ENCODE measurements at regions not wholly inside any gene's neighbourhood (a gene's known extent, or its start where the extent isn't known, plus 50 kb on each side); places are given as distances from the start of the nearest gene placed in this dataset.
"Not testable (repeated sequence)": the region's sequence is repeated elsewhere in the genome, so short reads cannot be mapped to it uniquely, and the experiment has no call there.

DNA sequence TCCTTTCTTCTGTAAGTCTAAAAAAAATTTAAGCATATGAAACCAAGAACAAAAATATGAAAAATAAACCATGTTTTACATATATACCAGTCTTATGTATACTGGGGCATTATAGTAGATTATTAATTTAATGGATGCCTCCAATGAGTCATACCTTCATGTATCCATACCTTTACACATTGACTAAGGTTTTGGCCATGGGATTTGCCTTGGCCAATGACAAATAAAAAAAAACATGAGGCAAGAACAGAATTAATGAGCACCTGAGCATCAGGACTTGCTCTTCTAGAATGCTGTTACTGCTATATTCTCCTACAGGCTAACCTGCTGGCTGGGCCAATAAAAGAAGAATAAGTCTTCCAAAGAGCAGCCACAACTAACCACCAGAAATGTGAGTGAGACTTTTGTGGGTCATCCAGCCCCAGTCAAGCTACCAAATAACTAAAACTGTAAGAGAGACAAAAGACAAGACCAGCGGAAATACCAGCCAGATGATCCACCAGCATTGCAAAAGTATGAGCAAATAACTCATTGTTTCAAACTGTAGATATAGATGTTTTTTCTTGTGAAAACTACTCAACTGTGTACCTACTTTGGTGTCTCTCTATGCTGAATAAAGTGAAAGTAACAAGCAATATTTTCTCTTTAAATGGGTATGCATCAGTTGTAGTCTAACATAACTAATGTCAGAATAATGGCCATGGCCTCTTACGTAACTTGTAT, 749.6 kb upstream of the VRK2 start:
- DNase-seq (ENCODE audit: low spot score): no peak

DNA sequence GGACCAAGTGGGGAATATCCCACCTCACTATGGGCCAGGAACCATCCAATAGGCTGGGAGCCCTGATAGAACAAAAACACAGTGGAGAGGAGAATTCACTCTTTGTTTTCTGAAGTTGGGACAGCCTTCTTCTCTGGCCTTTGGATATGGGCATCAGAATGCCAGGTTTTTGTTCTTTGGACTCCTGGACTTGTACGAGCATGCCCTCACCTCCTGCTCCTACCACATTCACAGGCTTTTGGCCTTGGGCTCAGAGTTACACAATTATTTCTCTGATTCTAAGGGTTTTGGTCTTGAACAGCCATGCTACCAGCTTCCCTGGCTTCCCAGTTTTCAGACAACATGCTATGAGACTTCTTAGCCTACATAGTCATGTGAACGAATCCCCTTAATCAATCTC, 732.9 kb upstream of the VRK2 start:
- DNase-seq (ENCODE audit: low spot score): no peak

DNA sequence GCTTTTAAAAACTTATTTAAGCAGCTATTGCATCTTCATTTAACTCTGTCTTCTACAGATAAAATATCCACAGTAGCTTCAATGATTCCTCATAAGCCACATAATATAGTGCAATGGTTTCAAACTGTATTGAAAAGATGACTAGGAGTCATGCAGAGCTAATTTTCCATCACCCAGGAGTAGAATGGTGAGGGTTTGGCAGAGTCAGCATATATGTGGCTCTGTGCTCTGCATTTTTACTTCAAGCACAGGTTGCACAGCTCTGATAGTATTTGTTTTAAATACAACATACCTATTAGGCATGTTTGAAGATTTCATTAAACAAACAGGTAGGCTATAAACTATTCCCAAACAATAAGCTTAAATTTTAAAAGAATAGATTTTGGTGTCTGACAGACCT, 731.9 kb upstream of the VRK2 start:
- no peak for DNase-seq (ENCODE audit: low spot score)

DNA sequence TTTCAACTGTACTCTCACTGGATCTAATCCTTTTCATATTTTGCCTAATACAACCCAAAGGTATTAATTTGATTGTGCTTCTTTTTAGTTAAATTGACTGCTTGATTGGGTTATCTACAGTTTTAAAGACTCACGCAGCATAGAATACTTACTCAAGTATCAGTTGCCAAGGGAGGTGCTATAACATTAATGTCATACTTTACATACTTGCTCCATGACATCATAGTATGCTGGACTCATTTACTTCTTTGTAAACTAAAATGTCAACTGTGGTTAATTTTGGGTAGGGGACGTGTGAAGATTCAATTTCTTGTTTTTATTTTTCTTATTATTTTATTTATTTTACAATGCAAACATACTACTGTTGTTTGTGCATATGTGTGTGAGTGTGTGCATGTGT, 716.2 kb upstream of the VRK2 start:
- no peak for DNase-seq (ENCODE audit: low spot score)

DNA sequence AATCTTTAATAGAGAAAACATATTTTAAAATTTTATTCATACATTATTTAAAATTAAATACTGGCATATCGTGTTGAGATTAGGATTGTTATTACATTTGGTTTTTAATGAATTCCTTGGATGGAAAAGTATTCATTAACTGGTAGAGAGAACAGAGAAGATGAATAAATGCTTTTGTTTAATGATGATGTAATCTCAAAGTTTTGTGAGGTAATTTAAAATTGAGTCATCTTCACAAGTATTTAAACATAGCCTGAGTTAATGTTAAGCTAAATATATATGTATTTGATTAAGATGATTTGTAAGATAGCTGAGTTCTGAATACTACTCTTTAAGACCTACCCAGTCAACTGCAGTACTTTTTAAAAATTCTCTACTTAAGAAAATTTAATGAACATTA, 713.4 kb upstream of the VRK2 start:
- DNase-seq (ENCODE audit: low spot score): no peak

DNA sequence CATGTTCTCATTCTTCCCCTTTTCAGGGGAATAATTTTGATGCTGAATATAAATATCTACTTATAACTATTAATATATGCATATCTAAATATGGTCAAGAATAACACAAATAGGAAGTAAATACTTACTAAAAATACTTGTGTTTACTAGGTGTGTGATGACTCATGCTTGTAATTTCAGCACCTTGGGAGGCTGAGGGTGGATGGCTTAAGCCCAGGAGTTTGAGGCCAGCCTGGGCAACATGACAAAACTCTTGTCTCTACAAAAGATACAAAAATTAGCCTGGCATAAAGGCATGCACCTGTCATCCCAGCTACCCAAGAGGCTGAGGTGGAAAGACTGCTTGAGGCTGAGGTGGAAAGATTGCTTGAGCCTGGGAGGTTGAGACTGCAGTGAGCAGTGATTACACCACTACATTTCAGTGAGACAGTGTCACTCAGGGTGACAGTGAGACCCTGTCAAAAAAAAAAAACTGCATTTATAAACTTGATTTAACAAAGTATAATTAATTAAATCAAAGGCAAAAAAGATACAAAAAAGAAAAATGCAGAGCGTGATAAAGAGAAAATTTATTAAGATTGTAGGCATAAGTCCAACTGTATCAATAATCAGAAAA, 703.1 kb upstream of the VRK2 start:
- DNase-seq (ENCODE audit: low spot score): no peak

DNA sequence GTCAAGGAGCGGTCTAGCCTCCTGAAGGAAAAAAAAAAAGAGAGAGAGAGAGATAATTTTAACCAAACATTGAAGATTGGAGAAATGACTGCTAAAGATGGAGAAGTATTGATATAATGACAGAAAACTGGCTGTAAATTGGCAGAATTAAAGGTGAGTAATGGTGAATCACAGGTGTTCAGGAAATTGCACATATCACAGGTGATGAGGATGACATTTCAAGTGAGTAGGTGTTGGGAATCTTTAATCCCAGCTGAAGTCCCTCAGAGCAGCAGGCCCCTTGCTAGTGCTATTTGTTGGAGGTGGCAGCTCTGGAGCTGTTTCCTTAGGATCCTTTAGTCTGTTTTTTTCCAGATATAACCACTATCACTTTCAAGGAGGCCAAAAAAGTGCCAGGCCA, 678.4 kb upstream of the VRK2 start:
- no peak for DNase-seq (ENCODE audit: low spot score)

DNA sequence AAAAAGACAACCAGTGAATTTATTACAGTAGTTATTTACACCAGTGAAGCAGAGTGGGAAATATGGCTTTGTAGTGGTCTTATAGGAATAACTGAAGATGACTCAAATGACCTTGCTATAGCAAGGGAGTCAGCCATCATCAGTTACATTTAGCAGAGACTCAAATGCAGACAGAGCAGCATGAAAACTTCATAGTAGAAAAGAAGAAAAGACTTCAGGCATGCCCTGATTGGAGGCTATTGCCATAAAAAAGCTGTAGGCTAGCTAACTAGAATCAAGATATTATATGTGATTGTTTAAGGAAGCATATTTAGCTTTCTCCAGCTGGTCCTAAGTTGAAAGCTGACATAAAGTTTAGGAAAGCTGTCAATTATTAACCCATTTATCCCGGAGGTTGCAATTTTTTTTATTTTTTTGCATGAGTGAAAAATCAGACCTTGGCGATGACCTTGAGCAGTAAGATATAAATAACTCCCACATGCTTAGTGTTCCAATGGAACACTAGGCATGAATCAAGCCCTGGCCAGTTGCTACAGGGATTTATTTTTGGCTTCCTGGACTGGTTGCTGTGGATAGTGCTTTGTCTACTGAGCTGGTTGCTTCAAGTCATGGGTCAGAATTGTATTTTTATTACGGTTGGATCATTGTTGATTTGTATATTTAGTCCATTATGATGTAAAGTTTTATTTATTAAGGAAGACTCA, 675.6 kb upstream of the VRK2 start:
- no peak for DNase-seq (ENCODE audit: low spot score)

DNA sequence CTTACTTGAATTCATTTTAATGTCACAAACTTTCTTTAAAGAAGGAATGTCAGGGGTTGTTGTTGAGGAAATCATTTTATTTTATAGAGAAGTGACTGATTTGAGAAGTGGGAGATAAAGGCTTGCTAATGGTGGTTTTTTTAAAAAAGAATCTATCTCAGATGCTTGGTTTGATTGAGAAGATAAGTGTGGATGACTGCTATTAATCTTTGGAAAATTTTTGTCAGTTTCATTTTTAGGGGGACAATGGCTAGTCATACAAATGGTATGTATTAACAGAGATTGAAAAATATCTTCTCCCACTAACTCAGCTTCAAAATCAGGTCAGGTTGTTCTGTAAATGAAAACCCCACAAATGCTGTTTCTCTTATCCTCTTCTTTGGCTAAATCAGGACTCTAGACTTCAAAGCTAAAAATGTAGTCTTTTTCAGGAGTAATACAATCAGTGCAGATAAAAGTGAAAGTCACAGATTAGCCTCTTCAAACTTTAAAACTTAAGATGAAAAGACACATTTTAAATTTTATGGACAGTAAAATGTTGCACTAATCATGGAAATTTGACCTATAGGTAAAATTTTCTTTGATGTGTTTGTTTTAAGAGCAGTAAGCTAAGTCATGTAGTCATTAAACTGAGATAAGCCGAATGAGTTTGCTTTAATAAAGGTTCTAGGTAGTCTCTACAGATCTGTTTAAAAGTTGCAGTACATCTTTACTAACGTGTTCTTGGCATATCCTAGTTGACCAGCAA, 674.2 kb upstream of the VRK2 start:
- no peak for DNase-seq (ENCODE audit: low spot score)

DNA sequence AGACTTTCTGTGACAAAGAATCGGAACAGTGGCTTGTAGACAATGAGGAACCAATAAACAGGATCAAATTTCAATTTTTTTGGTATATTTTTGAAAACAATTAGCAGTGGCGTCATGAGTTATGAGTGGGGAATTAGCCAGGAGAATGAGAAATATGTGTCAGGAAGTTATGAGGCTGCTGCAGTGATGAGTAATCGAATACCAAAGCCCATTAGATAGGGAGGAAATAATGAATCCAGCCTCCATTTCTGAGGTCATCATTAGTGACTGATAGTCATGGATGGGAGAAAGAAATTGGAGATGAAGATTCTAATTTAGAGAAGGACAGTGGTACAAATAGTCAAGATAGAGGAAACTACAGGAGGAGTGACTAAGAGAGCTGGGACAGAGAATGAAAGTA, 673.1 kb upstream of the VRK2 start:
- DNase-seq (ENCODE audit: low spot score): no peak

DNA sequence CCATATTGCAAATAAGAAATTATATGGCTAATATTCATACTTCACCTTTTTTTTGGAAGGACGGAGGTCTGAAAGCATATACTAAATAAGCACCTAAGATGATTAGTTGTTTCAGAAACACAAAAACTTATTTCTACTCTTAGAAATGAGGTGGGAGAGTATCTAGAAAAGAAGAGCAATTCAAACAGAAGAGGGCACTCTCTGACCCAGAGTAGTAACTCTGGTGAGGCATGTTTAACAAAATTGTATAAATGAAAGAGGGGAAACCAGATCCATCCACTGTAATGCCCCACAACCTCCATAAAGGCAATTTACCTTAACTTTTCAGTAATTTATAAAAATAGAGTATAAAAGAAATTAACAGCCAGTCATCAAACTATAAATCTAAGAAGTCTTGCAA, 669.6 kb upstream of the VRK2 start:
- no peak for DNase-seq (ENCODE audit: low spot score)

DNA sequence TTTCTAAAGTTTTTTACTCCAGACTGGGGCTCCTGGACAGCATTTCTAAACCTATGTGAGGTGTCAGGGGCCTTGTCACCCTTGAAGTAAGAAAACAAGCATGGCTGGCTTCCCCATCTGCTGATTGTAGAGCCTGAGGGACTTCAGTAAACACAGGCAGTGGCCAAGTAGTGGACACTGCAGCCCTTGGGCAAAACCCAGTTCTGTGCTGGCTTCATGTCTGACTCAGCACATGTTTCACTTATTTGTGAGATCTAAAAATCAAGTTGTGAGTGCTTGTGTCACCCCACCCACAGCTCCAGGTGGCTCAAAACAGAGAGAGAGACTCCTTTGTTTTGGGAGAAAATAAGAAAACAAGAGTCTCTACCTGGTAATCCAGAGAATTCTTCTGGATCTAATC, 660.3 kb upstream of the VRK2 start:
- DNase-seq (ENCODE audit: low spot score): no peak

DNA sequence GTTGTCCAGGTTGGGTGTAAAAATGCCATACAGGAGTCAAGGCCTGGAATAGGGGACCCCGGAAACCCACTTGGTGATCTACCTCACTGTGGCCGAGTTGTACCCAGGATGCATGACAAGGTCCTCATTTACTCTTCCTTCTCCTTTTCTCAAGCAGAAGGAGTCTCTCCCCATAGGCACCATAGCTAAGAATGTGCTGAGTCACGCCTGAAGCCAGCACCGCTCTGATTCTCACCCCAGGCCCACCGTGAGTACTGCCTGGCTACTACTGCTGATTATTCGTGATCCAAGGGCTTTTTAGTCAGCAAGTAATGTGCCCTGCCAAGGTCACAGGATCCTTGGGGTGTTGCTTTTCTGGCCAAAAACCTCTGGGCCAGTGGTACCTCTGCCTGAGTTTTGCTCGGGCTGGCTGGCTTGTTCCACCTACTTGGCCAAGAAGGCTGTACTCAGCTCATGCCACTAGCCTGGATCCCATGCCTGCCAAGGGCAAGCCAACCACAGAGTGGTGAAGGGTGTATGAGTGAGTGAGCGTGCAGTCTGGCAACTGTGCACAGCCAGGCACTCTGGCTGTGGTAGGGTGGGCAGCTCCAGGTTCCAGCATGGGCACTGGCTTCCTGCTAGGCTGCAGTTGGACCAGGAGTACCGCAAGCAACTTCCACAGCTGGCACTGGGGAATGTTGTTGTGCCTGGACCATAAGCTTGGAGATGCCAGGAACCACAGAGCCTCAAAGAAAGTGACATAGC, 650.1 kb upstream of the VRK2 start:
- DNase-seq (ENCODE audit: low spot score): no peak

DNA sequence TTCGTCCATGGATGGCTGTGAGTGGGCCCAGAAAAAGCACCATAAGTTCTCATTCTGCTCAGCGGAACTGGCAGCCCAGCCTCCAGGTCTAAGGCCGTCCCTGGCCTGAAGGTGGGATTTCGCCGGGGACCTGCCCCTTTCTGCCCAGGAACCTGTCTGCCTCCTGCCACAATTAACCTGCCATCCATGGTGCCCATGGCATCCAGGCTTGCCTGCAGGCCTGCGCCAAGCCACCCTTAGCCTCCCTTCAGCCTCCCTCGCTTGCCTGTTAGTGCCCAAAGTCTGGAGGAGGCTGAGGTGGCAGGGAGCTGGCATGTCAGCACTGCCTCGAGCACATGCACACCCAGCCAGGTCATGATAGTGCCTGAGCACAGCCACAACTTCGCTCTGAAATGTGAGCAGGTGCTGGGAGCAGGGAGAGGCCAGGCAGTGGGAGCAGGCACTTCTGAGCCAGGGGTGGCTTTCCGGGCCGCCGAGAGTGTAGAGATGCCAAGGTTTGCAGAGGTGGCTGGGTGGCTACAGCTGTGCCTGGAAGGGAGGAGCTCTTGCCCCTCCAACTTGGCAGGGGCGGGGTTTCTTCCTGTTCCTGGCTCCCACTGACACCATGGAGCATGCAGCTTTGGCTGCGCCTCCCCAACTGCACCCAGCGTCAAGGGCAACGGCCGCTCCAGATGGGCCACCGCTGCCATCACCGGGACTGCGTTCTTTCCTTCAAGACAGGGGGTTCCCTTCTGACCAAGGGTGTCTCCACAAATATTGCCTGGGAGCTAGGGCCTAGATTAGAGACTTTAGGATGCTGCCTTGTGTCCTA, 648.9 kb upstream of the VRK2 start:
- no peak for DNase-seq (ENCODE audit: low spot score)

DNA sequence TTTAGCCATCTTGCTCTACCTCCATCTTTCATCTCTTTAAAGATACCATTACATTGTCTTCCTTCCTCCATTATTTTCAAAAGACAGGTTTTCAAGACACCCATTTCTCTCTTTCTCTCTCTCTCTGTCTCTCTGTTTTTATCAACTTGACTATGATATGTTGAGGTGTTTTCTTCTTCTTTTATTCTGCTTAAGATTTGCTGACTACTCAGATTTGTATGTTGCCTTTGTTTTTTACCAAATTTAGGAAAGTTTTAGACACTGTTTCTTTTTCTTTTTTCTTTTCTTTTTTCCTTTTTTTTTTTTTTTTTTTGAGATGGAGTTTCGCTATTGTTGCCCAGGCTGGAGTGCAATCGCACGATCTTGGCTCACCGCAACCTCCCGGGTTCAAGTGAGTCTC, 647.5 kb upstream of the VRK2 start:
- no peak for DNase-seq (ENCODE audit: low spot score)

DNA sequence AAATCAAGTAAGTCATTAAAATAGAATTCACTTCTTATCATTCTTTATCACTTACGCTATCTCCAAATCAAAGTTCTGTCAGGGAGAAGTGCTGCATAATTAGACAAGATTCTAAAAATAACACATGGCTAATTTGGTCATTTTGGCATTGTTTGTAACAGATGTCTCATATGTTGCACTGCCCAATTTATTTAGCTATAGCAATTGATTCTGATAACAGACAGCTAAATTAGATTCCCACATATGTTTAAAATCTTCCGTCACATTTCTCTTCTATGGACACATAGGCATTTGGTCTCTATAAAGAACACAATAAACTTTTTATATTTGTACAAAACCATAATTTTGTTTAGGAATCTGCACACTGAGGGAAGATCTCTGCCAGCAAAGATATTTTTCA, 644.5 kb upstream of the VRK2 start:
- DNase-seq (ENCODE audit: low spot score): no peak

DNA sequence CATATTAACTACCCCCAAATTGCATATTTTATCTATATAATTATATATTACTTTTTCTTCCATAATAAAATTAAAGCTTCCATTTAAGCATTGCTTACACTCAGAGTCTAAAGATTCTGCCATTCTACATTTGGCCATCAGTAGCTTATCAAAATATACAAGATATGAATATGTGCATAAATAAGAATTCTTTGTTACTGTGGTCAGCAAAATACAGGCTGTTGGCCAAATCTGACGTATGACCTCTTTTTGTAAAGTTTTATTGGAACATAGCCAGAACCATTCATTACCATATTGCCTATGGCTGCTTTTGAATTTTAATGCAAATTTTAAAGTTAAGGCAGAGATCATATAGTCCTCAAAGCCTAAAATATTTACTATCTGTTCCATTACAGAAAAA, 643.9 kb upstream of the VRK2 start:
- DNase-seq (ENCODE audit: low spot score): no peak

DNA sequence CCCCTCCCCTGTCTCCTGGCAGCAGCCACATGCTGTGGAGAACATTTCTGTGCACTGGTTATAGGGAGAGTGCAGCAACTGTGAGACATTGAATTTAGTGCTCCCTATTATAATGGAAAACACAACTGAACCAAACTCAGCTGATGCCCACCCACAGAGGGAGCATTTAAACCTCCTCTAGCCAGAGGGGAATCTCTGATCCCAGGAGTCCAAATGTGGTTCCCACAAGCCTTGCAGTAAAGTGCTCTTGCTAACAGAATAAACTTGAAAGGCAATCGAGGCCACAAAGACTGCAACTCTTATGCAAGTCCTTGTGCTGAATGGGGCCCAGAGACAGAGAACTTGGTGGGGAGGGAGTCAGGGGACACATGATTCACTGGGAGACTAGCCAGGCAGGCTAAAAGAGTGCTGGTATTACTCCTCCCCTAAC, 638.8 kb upstream of the VRK2 start:
- no peak for DNase-seq (ENCODE audit: low spot score)

DNA sequence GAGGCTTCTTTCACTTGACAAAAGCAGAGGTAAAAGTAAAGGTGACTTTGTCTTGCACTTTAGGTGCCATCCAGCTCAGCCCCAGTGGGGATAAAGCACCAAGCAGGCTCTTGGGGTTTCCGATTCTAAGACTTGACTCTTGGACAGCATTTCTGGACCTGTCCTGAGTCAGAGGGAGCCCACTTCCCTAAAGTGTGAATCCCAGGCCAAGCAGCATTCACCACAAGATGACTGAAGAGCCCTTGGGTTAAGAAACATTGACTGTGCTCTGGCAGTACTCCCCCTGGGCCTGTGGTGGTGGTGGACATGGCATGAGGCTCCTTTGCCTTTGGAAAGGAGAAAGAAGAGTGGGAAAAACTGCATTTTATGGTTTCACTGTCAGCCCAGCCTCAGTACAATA, 638.0 kb upstream of the VRK2 start:
- DNase-seq (ENCODE audit: low spot score): no peak

DNA sequence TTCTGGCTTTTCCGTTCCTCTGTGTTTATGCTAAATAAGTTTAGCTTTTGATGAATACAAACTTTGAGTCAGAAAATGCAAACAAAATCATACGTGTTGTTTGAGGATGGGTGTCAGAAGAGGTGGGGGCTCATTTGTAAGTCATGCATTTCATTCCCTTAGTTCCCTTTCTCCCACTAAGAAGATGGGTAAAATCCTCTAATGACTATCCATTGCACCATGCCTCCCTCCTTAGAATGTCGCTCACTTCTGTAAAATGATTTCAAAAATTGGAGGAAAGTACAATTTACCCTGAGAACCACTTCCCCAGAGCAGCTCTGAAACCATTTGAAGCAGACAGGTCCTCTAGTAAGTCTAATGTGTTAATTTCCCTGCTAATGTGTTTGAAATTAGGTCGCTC, 629.6 kb upstream of the VRK2 start:
- no peak for DNase-seq (ENCODE audit: low spot score)

DNA sequence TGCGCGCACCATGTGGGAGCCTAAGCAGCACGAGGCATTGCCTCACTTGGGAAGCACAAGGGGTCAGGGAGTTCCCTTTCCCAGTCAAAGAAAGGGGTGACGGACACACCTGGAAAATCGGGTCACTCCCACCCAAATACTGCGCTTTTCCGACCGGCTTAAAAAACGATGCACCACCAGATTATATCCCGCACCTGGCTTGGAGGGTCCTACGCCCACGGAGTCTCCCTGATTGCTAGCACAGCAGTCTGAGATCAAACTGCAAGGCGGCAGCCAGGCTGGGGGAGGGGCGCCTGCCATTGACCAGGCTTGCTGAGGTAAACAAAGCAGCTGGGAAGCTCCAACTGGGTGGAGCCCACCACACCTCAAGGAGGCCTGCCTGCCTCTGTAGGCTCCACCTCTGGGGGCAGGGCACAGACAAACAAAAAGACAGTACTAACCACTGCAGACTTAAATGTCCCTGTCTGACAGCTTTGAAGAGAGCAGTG, 627.7 kb upstream of the VRK2 start:
- DNase-seq (ENCODE audit: low spot score): not testable (repeated sequence)
